SHP77 treated with DMSO at 0.1 percent for 48 hours (cell line): ENCODE measurements at regions not wholly inside any gene's neighbourhood (a gene's known extent, or its start where the extent isn't known, plus 50 kb on each side); places are given as distances from the start of the nearest gene placed in this dataset.

ENCODE experiments used
- DNase-seq: peaks from one replicate; lab custom pipeline; 2025; lab: John Stamatoyannopoulos, UW

DNA sequence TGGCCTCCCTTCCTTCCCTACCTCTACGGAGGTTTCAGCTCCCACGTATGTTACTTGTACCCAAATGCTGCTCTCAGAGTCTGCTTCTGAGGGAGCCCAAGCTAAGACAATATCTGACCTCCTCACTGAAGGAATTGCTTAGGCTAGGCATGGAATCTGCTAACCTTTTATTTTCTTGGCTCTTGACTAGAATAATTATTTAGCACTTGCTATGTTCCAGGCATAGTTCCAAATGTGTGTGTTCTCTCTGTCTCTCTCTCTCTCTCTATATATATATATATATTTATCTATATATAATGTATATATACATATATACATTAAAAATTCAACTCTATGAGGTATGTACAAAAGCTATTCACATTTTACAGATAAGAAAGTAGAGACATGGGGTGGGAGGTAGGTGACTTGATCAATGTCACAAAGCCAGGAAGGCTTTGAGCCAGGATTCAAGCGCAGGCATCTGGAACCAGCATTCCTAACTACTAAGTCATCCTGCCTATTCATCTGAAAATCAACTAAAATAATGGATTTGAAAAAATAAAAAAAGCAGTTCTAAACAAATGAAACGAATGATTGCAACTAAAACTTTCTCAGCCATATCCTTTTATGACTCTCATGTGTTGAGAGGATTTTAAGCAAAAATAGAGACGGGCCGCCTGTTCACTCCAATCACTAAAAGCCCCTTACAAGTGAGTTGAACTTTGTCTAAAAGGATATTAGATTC, 189.7 kb upstream of the JAG1 start:
- no peak for DNase-seq

DNA sequence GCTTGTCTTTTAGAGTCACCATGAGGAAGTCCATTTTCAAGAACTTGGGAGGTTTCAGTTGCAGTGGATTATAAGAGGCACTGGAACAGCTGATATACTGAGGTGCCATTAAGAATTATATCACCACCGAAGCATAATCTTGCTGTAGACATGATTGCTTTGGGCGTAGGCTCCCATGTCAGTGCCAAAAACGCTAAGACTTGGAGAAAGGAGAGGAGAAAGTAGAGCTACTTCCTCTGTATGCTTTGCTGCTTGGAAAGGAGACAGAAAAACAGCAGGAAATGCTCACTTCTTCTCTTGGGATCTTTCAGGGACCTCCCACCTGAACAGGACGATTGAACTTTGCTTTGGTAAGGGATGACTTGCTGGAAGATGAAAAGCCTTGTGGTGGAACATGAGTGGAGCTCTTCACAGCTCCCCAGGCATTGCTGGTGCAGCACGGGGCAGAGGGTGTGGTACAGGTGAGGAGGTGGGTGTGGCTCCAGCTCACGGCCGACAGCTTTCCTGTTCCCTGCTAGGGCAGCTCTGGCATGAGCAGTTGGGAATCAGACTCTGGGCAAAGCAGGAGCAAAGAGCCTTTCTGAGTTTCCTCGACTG, 190.4 kb upstream of the JAG1 start:
- no peak for DNase-seq

DNA sequence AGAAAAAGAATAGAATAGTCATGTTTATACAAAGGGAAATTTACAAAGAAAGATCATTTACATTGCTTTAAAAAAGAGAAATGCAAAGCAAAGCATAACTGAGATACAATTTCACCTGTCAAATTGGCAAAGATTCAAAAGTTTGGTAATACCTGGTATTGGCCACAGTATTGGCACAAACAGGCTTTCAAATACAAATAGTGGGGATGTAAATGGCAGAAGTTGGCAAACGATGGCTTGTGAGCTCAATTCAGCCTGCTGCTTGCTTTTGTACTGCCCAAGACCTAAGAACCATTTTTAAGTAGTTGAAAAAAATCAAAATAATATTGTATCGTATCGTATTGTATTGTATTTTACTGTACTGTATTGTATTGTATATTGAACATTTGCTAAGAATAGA, 194.5 kb upstream of the JAG1 start:
- no peak for DNase-seq

DNA sequence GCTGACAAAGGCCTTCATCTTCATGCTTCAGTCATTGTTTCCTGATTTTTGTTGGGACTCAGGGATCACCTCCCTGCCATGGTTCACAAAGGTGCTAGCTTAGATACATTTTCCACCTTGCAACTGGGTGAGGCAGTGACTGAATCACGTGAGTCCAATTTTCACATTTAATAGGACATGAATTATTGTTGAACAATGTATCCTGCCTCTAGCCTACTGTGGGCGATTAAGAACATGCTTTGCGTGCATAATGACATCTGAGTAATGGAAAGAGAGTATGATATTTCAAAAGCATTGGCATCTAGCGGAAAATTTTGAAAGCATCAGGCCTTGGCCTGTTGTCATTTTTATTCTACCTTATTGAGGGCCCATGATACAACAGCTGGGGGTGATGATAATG, 199.2 kb upstream of the JAG1 start:
- DNase-seq = no peak

DNA sequence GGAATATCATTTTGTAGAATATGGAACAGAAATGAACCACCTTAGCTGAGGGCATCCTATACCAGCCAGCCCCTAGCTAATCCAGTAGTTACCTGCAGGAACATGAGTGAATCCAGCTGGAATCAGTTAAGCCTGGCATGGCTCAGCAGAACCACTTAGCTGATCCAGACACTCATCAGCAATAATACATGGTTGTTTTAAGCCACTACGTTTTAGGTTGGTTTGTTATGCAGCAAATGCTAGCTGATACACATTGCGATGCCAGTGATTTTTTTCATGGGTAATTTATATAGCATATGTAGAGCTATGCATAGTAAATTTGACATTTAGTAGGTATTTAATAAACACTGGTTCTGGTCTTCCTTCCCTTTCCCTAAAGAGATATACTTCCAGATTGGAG, 201.9 kb upstream of the JAG1 start:
- no peak for DNase-seq

DNA sequence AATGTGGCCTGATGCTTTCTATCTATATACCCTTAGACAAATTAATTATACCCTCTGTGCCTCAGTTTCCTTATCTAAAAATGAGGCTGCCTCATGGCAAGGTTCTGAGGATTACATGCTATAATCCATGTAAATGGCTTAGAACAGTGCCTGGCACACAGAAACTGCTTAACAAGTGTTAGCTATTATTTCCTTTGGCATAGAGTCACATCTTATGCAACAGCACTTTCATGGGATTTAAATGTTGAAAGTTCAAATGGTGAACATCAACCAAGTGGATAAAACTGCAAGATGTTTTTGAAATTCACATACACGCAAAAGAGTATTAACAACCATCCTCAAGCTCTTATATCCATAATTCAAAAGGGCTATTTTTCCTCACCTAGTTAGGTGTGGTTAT, 202.8 kb upstream of the JAG1 start:
- no peak for DNase-seq

DNA sequence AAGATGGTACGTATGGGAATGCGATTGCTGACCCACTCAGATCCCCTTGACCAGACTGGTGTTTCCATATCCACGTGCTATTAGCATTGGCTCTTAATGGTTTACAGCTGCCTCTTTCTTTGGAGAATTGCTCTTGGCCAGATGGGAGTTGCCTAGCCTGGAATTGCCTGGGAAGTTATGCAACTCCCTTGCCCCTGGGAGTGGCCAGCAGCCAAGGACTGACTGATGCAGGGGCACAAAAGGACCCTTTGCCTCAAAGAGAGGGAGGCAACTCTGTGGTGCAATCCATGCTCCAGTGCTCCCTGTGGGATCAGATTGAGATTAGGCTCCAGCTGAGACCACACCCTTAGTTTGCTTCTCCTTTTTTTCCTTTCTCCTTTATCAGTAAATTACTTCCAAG, 203.5 kb upstream of the JAG1 start:
- DNase-seq = no peak

DNA sequence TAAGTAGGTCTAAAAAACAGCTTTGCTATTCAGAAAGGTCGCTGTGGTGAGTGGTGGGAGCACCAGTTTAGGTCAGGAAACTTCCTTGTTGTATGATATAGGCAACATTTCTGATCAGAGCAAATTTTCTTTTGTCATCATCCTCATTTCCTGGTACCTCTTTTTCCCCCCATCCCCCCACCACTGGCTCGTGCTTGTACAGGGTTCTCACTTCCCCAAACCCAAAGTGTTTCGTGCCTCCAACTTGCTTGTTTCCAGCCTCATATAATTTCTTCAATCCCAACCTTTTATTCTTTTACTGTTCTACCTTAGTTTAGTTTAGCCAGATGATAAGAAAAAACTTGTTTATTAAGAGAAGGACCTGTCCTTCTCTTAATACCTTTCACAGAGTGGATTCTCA, 209.4 kb upstream of the JAG1 start:
- DNase-seq = no peak

DNA sequence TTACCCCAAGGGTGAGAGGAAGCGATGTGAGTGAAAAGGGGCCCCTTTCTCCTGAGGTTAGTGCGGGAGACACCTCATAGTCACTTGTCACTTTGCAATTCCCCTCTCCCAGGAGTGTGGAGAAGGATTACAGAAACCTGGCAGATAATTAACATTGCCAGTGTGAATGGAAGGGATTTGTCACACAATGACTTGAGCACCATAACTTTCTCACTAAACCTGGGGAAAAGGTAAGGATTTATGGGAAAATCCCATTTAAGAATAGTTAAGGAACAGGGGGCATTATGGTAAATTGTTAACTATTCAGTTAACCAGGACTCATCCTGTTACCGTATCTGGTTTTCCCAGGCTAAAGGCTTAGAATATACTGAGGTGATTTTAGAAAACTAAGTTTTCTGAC, 219.5 kb upstream of the JAG1 start:
- no peak for DNase-seq

DNA sequence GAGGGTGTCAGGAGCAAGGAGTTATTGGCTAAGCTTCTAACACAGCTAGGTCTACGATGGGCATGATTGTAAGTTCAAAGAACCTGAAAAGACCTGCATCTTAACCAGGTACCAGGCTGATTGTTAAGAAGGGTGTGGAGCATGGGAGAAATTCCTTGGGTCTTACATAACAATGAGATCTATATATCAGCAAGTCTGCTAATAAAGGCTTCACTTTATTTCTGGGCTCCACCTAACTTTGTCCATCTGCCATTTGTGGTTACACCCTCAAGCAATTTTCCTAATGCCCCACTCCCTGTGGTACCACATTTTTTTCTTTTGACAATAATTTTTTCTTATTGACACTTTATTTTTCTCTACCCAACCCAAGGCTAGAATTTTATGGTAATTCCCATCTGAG, 223.5 kb upstream of the JAG1 start:
- no peak for DNase-seq

DNA sequence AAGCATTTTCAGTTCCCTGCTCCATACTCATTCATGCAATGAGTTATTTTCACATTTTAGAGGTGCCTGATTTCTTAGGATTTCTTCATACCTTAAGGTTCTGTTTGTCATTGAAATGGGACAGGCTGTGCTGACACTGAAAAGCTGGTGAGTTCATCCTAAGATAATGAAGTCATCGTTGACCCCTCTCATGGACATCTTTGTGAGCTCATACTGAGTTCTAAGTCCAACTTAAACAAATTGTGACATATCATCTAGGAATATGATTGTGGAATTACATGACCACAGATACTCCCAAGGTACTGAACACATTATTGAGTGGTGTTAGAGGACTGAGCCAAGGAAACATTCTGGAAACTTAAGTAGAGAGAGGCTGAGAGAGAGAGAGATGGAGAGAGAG, 224.8 kb upstream of the JAG1 start:
- DNase-seq = no peak

DNA sequence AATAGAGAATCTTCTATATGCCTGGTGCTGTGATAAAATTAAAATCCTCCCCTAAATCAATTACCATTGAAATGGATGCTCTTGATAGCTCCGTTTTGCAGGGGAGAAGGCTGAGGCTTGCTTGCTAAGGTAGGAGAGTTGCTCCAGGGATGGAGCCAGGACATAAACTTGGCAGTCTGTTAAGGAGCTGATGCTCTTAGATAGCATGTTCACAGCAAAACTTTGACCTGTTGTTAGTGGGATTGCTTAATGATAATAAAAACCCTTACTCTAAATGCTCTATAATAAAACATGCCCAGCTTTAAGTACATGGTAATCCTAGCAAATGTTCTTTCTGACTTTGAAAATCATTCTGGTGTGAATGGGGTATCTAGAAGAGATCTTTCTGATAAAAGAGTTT, 228.4 kb upstream of the JAG1 start:
- DNase-seq = no peak

DNA sequence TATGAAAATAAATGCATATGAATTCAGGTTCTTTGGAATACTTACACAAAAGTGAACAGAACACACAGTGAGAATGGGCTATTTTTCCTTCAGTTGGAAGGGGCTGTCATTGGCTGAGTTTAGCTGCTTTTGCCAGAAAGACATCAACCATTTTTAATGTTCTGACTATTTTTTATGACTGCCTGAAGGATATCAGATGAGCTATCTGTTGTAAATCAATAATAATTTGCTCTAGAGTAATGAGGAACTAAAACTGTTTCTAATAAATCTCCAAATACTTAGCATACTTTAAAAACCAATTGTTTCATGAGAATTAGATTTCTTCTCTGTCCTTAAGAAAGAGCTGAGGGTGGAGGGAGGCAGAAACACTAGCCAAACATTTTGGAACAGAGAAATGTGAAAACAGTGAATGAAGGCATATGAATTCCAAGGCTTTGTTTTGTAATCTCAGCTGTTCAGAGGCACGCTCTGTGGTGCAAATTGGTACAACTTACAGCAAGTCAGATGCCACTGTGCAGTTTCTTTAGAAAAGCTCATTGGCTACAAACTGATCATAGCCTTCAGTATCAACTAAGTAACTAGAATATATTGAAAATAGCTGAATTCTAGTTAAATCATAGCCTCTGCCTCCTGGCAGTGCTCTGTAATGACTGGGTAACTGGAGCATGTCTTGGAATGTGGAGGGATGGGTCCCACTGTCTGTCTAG, 228.9 kb upstream of the JAG1 start:
- no peak for DNase-seq

DNA sequence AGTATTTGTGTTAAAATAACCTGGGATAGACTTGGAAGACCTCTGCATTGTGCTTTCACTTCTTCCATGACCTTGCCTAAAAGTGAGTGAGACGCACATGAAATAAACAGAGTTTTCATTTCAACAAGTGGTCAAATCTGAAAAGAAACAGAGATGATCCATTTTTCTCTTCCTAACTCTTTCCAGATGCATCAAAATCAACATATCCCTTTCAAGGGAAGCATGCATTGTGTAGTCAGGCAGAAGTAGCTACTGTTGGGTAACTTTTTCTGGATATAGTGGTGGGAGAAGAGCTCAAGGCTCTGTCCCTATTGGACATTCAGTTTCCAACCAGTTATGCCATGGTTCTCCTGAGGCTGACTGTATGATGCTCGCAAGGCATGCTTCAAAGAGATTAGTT, 233.0 kb upstream of the JAG1 start:
- DNase-seq = no peak

DNA sequence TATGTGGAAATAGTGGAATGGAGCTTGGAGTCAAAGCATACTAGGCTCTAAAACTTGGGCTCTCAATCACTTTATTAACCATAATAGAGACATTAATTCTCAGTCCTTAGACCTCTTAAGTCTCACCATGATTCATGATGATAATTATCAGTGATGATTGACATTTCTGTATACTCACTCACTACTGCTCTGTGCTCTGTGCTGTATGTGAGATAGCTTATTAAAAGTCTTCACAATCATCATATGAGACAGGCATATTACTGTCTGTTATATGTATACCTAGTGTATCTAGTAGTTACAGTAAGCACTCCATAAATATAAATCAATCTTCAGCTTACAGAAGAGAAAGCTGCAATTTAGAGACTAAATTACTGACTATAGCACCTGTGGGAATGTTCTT, 236.0 kb upstream of the JAG1 start:
- DNase-seq = no peak

DNA sequence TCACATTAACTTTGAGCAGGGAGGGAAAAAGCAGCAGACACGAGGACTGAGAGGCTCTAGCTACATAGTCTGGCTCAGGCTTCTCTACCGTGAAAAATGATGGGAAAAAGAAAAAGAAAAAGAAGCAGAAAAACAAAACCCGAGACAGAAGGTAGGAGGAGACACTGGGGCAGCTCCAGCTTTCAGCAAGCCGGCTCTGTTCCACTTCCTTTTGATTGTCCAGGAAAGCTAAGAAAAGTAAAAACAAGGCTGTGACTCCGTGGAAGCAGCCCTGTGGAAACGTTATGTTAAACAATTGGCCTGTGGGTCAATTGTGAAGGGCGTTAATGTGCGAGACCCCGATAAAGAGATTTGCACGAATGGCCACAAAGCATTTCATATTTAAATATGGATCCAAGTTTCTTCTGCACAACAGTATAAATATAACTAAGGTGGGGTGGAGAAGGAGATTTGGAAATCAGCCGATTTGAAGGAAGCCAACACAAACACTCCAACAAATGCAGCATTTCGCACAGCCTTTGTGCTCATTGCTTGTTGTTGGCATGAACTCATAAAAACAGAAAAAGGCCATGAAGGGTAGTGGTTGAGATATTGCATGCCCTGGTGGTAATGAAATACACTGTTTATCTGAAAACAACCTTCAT, 236.9 kb upstream of the JAG1 start:
- no peak for DNase-seq

DNA sequence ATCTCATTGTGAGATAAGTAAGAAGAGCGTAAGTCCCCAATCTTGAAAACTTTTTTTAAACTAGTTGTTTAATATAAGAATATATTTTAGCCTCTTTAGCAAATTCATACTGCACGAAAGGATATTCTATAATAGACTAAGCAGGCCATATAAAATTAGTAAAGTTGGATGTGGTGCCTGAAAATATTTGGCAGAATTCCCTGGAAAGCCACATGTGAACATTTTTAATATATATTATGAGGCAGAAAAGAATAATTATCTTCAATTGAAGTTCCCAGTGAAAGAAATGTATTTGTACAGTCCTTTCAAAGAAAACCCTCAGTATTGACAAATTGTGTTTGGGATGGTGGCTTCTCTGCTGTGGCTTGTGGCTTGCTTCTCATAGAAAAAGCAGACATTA, 237.5 kb upstream of the JAG1 start:
- no peak for DNase-seq

DNA sequence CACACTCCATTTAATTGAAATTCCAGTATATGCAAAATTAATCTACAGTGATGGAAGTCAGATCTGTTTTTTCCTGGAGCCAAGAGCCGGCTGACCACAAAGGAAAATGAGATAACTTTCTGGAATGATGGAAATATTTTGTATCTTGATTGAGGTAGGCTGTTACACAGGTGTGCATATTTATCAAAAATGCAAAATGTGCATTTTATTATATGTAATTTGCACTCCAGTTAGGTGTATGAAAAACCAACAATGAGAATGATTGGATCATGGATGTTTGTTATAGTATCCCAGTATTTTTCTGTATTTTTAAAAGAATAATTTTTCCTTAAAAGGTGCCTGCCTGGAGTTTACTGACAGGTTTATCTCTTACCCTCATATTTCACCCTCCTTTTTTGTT, 242.0 kb upstream of the JAG1 start:
- DNase-seq = no peak

DNA sequence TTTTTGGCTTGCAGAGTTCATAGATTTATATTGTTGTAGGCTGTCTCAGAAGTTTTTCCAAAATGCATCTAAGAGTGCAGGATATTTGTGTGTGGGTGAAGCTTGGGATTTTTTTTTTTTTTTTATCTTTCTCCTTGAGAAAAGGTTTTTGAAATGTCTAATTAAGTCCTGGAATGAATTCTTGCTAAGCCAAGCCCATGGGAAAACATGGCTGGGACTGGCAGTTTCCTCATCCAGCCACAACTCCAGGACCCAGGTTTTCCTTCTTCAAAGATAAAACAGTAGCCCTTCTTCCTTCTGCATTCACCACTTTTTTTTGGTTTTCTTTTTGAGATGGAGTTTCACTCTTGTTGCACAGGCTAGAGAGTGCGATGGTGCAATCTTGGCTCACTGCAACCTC, 242.5 kb upstream of the JAG1 start:
- no peak for DNase-seq

DNA sequence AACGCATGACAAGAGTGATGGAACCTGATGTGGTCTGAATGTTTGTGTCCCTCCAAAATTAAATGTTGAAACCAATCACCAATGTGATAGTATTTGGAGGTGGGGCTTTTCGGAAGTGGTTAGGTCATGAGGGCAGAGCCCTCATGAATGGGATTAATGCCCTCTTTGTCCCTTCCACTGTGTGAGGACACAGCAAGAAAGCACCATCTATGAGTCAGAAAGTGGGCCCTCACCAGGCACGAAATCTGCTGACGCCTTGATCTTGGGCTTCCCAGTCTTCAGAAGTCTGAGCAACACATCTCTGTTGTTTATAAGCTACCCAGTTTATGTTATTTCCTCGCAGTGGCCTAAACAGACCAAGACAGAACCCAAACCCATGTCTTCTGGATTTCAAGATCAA, 244.0 kb upstream of the JAG1 start:
- no peak for DNase-seq

DNA sequence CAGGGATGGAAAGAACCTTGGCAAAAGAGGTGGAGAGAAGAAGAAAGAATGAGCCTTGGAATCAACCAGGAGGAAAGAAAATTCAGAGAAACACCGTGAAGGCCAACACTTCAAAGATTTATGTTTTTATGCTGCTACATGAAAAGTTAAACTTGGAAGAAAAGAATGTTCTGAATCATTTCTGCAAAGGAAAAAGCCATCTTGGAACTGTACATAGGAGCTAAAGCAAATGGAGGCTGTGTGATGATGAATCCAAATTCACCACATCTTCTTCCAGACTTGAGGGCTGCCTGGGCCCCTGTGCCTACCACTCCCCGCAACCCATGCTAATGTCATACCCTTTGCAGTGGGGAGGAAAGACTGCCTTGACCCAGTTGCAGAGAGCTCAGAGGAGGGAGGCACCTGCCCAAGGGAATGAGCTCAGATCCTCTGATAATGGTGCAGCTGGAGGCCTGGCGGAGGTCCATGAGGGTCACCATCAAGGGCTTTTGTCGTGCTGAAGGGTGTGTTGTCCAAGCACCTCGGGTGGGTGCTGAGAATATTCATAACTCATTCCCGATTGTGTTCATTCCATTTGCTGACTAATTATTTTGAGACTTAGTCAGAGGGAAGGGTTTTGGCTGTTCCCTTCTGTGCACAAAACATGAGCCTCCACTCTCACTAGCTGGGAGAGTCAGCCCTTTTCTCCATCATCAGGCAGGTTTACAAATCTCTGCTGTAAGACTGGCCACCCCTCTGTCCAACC, 245.8 kb upstream of the JAG1 start:
- no peak for DNase-seq

DNA sequence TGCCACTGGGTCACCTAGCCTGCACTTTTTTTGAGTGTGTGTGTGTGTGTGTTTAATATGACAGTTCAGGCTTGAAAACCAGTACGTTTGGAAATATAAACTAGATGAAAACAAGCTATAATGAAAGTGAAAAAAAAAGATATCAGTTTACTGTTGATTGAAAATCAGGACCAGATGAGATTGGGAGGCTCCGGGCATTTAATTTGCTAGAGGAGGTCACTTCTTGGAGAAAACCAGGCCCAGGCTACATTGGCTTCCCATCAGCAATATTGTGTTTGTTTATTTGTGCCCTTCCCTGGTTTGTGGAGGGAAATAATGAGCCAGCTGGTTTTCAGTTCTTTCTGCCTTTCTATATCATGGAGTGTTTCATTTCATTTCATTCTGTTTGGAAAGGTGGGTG, 246.6 kb upstream of the JAG1 start:
- DNase-seq = no peak
